B cell (primary cell): ENCODE measurements at regions not wholly inside any gene's neighbourhood (a gene's known extent, or its start where the extent isn't known, plus 50 kb on each side); places are given as distances from the start of the nearest gene placed in this dataset.

ENCODE experiments used
- ATAC-seq: fragments of 200-7000 bp; cut with Tn5 transposase; one replicate; pipeline ENCODE4 v1.10.0; 2021; ENCODE audit warnings: low read depth, mild to moderate bottlenecking, moderate number of reproducible peaks, moderate library complexity
- CTCF ChIA-PET: fragments of 350-600 bp; sonication (Branson Sonifier 250); formaldehyde crosslinking; loops from one replicate; lab custom pipeline; 2021; ENCODE audit warnings: antibody characterized with exemption, inconsistent platforms; lab: Charles Lee
- POLR2A ChIA-PET: fragments of 350-600 bp; sonication (Branson Sonifier 250); formaldehyde crosslinking; loops from one replicate; lab custom pipeline; 2021; ENCODE audit warnings: antibody characterized with exemption; lab: Charles Lee
- DNase-seq: peaks from one replicate; pipeline ENCODE4 v3.0.0; 2013
- H2AFZ ChIP-seq: 2 replicates; pipeline ENCODE4 v1.6.1; 2012; ENCODE audit warnings: mild to moderate bottlenecking, low read depth, low read length; ENCODE audit not compliant: insufficient read depth, poor library complexity, severe bottlenecking
- H3K27ac ChIP-seq, 2 donors: 1 replicate in 1 of 2; 2 replicates in 1 of 2; pipeline ENCODE4 v1.5.1; 2012 to 2013; ENCODE audit warnings: low read length in 2 of 2, mild to moderate bottlenecking in 2 of 2, moderate library complexity in 1 of 2
- H3K27me3 ChIP-seq, 4 experiments: fragments of 200-600 bp in 1 of 4; sonication (generic) in 1 of 4; replicated peaks in 1 of 4; 1 replicate in 2 of 4; 2 replicates in 2 of 4; pipeline versions ENCODE4 v1.6.1 to v1.7.0; 2013 to 2016; ENCODE audit warnings: low read length in 3 of 4, mild to moderate bottlenecking in 2 of 4, mixed read lengths in 1 of 4, moderate library complexity in 1 of 4; ENCODE audit not compliant: insufficient read depth in 4 of 4, control insufficient read depth in 3 of 4; ENCODE audit errors: control extremely low read depth in 1 of 4
- H3K36me3 ChIP-seq, 2 experiments: replicated peaks in 1 of 2; 1 replicate in 1 of 2; 2 replicates in 1 of 2; pipeline versions ENCODE4 v1.6.1 to v1.7.1; 2013; ENCODE audit warnings: low read length in 1 of 2; ENCODE audit not compliant: insufficient read depth in 2 of 2, control insufficient read depth in 1 of 2; ENCODE audit errors: control extremely low read depth in 1 of 2, extremely low read depth in 1 of 2
- H3K4me1 ChIP-seq, 2 donors: fragments of 200-600 bp in 1 of 2; sonication (generic) in 1 of 2; 1 replicate in 1 of 2; 2 replicates in 1 of 2; pipeline versions ENCODE4 v1.5.1 to v1.6.1; 2013 to 2017; ENCODE audit warnings: low read length in 2 of 2; ENCODE audit not compliant: control insufficient read depth in 2 of 2, insufficient read depth in 2 of 2
- H3K4me2 ChIP-seq: replicated peaks from 2 replicates; pipeline ENCODE3; 2012; ENCODE audit warnings: mild to moderate bottlenecking, low read depth, low read length; ENCODE audit not compliant: poor library complexity, severe bottlenecking
- H3K4me3 ChIP-seq, 5 experiments: fragments of 200-600 bp in 1 of 5; sonication (generic) in 1 of 5; 1 replicate in 3 of 5; 2 replicates in 2 of 5; pipeline versions ENCODE4 v1.5.1 to v1.7.0; 2011 to 2016; ENCODE audit warnings: low read length in 4 of 5, mild to moderate bottlenecking in 4 of 5, low read depth in 2 of 5, control low read depth in 1 of 5, moderate library complexity in 1 of 5; ENCODE audit not compliant: insufficient read depth in 1 of 5; ENCODE audit errors: control extremely low read depth in 1 of 5, extremely low read depth in 1 of 5
- H3K79me2 ChIP-seq: fragments of 200-600 bp; sonication (generic); one replicate; pipeline ENCODE4 v1.6.0; 2016; ENCODE audit warnings: low read length; ENCODE audit not compliant: control insufficient read depth, insufficient read depth
- H3K9ac ChIP-seq: fragments of 200-600 bp; sonication (generic); 2 replicates; pipeline ENCODE4 v1.6.1; 2017; ENCODE audit warnings: mild to moderate bottlenecking, low read length, moderate library complexity
- H3K9me3 ChIP-seq, 3 donors: one replicate each; pipeline versions ENCODE4 v1.6.1 to v1.7.1; 2013; ENCODE audit warnings: low read length in 2 of 3; ENCODE audit not compliant: control insufficient read depth in 2 of 3, insufficient read depth in 1 of 3; ENCODE audit errors: control extremely low read depth in 1 of 3
- H4K20me1 ChIP-seq: 2 replicates; pipeline ENCODE4 v1.6.0; 2012; ENCODE audit warnings: mild to moderate bottlenecking, low read length; ENCODE audit not compliant: insufficient read depth, control insufficient read depth, poor library complexity, severe bottlenecking
- H3K27ac Mint-ChIP-seq: one replicate; pipeline ENCODE4 v1.8.0; 2021; ENCODE audit warnings: mixed read lengths
- H3K27me3 Mint-ChIP-seq: one replicate; pipeline ENCODE4 v1.8.0; 2021; ENCODE audit warnings: mixed read lengths
- H3K4me1 Mint-ChIP-seq: one replicate; pipeline ENCODE4 v1.8.0; 2021; ENCODE audit warnings: mixed read lengths
- H3K4me3 Mint-ChIP-seq: one replicate; pipeline ENCODE4 v1.8.0; 2021; ENCODE audit warnings: mixed read lengths
- H3K9me3 Mint-ChIP-seq: one replicate; pipeline ENCODE4 v1.8.0; 2022; ENCODE audit warnings: mixed read lengths; ENCODE audit not compliant: insufficient read depth
- EZH2 ChIP-seq: IDR thresholded peaks from 2 replicates; pipeline ENCODE4 v1.6.1; 2012; ENCODE audit warnings: borderline replicate concordance, low read depth, mild to moderate bottlenecking, moderate library complexity, low read length; ENCODE audit not compliant: insufficient read depth, poor library complexity, severe bottlenecking
- WGBS: methylation state at CpG from one replicate; pipeline ENCODE4 v1.1.5; 2013; ENCODE audit warnings: missing lambda C conversion rate; ENCODE audit not compliant: insufficient coverage; 5-methylcytosine and 5-hydroxymethylcytosine counted together
- intact Hi-C: fragments of 100-400 bp; cut with micrococcal nuclease; formaldehyde crosslinking; loops from one replicate; pipeline ENCODE4 v1.10.0; 2022
- TF ChIP-seq, protein P1 (sequence below): fragments of 200-600 bp; IDR thresholded peaks from one replicate; pipeline ENCODE4 v1.8.0; 2022; ENCODE audit warnings: antibody characterized with exemption, mild to moderate bottlenecking

DNA sequence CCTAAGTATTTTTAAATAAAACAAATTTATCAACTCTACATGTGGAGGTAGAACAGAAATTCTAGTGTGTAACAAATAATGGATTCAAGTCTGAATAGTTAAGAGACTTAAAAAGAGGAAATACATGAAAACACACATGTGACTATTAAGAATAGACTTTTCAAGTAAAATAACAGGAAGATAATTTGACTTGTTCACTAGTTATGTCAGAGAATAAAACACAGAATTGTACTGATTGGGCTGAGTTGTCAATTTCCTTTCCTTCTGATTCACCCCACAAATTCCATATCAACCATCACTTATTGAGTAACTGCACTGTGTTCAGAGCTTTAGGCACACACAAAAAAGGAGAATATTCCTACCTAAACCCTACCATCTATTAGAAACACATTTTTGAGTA is 557.2 kb downstream of the TUSC7 start:
- Histone ChIP-seq H3K4me2 (no peak overlapping the region), H3K9me3 (peaks cover 0 to 1% (median 0%) of the 10 kb centered on the region in 3 donors), H3K4me1 (no peaks in the 10 kb centered on the region), H2AFZ (no peak overlapping the region), H3K79me2 (no peaks in the 10 kb centered on the region), H3K9ac (no peak overlapping the region), H3K27ac (no peak overlapping the region), H3K27me3 (no peaks in the 10 kb centered on the region), H3K4me3 (no peak overlapping the region), H4K20me1 (no peaks in the 10 kb centered on the region), H3K36me3 (no peaks in the 10 kb centered on the region)
- Mint-ChIP-seq H3K4me3 (no peak overlapping the region), H3K27ac (no peak overlapping the region), H3K4me1 (peaks cover 2% of the 10 kb centered on the region), H3K27me3 (no peaks in the 10 kb centered on the region), H3K9me3 (no peaks in the 10 kb centered on the region)
- TF ChIP-seq, protein P1, sequence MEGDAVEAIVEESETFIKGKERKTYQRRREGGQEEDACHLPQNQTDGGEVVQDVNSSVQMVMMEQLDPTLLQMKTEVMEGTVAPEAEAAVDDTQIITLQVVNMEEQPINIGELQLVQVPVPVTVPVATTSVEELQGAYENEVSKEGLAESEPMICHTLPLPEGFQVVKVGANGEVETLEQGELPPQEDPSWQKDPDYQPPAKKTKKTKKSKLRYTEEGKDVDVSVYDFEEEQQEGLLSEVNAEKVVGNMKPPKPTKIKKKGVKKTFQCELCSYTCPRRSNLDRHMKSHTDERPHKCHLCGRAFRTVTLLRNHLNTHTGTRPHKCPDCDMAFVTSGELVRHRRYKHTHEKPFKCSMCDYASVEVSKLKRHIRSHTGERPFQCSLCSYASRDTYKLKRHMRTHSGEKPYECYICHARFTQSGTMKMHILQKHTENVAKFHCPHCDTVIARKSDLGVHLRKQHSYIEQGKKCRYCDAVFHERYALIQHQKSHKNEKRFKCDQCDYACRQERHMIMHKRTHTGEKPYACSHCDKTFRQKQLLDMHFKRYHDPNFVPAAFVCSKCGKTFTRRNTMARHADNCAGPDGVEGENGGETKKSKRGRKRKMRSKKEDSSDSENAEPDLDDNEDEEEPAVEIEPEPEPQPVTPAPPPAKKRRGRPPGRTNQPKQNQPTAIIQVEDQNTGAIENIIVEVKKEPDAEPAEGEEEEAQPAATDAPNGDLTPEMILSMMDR, result no peak
- no peak for TF ChIP-seq EZH2
- DNase-seq, result no peak
- POLR2A ChIA-PET, result no interaction called here
- CTCF ChIA-PET, result no interaction called here
- intact Hi-C loops, result no loop called here
- ATAC-seq, result no peak

DNA sequence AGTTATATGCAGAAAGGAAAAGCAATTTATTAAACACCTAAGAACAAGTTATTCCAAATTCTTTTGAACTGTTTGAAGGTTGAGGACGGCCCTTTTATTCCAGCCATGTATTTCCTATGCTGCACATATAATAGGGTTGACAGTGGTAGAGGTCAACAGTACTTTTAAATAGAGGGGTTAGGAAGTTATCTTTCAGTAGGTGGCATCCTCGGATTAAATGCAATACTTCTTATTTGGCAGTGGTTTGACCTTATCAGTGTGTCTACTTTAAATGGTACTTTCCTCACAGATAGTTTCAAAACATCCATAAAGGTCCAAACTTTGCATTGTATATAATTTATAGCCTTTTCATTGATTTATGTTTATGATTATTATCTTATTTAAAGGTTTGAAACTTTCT is 558.7 kb downstream of the TUSC7 start:
- ATAC-seq (no peak), DNase-seq (no peak)
- Histone ChIP-seq H4K20me1 (no peaks in the 10 kb centered on the region), H3K4me3 (no peak overlapping the region), H3K9me3 (peaks cover 0 to 1% (median 0%) of the 10 kb centered on the region in 3 donors), H3K4me1 (no peaks in the 10 kb centered on the region), H3K27ac (no peak overlapping the region), H3K79me2 (no peaks in the 10 kb centered on the region), H3K4me2 (no peak overlapping the region), H3K27me3 (no peaks in the 10 kb centered on the region), H3K36me3 (no peaks in the 10 kb centered on the region), H3K9ac (no peak overlapping the region), H2AFZ (no peak overlapping the region)
- no CpG with 5 or more reads among the region's 2 CpGs for WGBS
- no peaks in the 10 kb centered on the region for H3K27me3 Mint-ChIP-seq
- H3K9me3 Mint-ChIP-seq, result no peaks in the 10 kb centered on the region
- H3K27ac Mint-ChIP-seq, result no peak overlapping the region
- intact Hi-C loops, result no loop called here
- ChIA-PET POLR2A (no interaction called here), CTCF (no interaction called here)
- TF ChIP-seq EZH2, result no peak
- TF ChIP-seq, protein P1, result no peak
- no peak overlapping the region for H3K4me3 Mint-ChIP-seq
- peaks cover 2% of the 10 kb centered on the region for H3K4me1 Mint-ChIP-seq
